HG02588 (cell line): ENCODE measurements at regions not wholly inside any gene's neighbourhood (a gene's known extent, or its start where the extent isn't known, plus 50 kb on each side); places are given as distances from the start of the nearest gene placed in this dataset.
"Not testable (repeated sequence)": the region's sequence is repeated elsewhere in the genome, so short reads cannot be mapped to it uniquely, and the experiment has no call there.

Experiments used
- ATAC-seq: cut with Tn5 transposase; IDR thresholded peaks from one replicate; pipeline ENCODE4 v1.9.1; 2021; ENCODE audit warnings: mild to moderate bottlenecking, moderate library complexity; ENCODE audit not compliant: unreplicated experiment

DNA sequence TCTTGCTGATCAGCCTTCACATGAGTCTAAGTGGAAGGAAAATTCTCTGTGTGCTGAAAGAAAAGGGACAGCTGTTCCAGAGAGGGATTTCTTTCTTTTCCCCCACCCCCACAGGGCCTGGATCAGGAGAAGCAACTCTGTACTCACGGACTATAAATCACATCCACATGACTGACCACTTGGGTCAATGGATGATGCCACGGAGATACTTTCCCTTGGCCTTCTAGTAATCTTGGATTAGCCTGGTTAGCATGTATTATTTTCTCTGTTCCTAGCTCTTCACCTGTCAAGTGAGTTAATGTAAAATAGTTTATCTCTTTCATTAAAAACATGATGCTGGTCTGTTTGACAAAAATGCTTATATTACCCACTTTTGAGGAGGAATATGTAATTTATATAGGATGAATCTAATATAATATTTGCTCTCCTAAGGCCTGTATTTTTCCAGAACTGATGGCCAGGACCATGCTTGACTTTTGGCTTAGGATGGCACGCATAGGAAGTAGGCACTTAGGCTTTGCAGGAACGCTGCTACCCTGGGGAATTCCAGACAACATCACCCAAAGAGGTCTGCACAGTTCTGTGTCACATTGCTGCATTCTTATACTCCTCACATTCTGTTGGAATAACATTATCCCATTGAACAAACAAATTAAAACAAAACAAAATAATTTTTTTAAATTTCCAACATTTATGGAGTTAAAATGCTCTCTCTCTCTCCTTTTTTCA lies 892.1 kb downstream of the TLE1 start:
- no peak for ATAC-seq

GRCh38 chr9:80796632-80797031 lies 892.7 kb downstream of the TLE1 start:
- no peak for ATAC-seq

DNA sequence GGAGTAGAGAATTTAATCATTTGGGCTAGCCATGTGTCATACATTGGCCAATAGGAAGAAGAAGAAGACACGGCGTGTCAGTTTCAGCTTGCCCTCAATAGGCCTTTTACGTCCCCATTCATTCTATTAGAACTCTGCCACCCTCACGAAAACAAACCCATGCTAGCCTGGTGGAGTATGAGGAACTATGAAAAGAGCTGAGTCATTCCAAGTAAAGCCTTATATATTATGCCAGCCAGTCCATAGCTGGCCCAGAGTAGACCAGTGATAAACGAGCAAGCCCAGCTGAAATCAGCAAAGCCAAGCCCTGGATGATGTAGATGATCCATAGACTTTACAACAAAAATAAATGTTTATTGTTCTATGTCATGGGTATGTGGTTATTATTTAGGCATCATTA lies 895.1 kb downstream of the TLE1 start:
- ATAC-seq = no peak

DNA sequence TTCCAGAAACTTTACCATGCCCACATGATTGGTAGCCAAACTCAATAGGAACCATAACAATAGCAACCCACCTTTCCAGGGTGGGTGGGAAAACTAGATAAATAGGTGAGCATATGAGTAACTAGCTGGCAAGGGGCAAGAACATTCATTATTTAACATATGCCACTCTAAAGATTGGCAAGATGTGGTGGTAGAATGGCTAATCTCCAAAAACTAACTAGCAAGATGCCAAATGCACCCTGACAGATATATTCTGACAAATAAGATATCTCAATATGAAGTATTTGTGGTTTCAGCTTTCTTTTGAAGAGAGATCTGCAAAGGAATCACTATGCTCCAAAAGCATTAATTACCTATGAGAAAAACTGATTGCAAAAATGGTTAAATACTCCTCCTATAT lies 895.6 kb downstream of the TLE1 start:
- ATAC-seq = no peak

- ATAC-seq = no peak
These were observed 896.6 kb downstream of the TLE1 start for GRCh38 chr9:80792726-80793125.

- no peak for ATAC-seq
These were observed 897.5 kb downstream of the TLE1 start for GRCh38 chr9:80791836-80792235.

DNA sequence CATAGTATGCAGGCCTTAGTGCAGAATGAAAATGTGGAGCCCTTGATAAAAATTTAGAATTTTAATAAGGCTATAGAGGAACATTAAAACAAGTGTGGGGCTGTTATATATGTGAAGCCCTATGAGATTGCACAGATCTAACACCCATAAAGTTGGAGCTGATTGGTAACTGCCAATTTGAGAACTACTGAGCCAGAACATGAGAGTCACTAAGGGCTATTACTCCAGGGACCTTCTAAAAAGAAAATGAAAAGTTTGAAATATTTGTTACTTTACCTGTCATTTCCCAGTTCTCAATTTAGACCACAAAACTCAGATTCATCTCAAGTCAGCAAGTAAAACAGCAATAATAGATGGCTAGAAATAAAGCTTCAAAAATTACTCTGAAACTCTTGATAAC lies 898.6 kb downstream of the TLE1 start:
- ATAC-seq = no peak

DNA sequence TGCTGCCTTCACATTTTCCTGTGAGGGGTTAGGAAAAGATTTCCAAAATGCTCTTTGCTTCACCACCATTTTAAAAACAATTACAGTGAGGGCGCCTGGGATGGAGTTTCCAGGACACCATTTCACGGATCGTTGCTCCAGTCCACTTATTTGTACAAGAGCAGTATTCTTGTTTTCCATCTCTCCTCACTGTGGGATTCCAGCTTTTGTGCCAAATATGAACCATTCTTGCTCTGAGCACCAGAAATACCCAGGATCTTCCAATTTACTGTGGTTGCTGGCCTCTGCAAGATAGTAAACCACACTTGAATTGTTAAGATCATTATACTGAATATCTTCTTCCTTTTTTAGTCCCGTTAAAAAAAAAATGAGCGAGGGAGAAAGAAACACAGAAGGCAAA lies 899.5 kb downstream of the TLE1 start:
- ATAC-seq = no peak

GRCh38 chr9:80787636-80788035 lies 901.7 kb downstream of the TLE1 start:
- no peak for ATAC-seq

DNA sequence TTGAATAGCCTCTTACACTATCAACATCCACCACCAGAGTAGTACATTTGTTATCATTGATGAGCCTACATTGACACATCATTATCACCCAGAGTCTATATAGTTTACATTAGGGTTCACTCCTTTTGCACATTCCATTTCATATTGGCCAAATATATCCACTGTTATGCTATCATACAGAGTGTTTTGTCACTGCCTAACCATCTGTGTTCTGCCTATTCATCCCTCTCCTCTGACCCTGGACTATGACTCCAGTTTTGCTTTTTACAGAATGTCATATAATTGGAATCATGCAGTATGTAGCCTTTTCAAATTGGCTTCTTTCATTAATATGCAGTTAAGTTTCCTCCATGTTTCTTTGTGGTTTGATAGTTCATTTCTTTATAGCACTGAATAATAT lies 904.7 kb downstream of the TLE1 start:
- ATAC-seq = no peak

GRCh38 chr9:80775971-80776370 lies 913.4 kb downstream of the TLE1 start:
- ATAC-seq = no peak

- no peak for ATAC-seq
These were observed 913.8 kb downstream of the TLE1 start for GRCh38 chr9:80775530-80775929.

DNA sequence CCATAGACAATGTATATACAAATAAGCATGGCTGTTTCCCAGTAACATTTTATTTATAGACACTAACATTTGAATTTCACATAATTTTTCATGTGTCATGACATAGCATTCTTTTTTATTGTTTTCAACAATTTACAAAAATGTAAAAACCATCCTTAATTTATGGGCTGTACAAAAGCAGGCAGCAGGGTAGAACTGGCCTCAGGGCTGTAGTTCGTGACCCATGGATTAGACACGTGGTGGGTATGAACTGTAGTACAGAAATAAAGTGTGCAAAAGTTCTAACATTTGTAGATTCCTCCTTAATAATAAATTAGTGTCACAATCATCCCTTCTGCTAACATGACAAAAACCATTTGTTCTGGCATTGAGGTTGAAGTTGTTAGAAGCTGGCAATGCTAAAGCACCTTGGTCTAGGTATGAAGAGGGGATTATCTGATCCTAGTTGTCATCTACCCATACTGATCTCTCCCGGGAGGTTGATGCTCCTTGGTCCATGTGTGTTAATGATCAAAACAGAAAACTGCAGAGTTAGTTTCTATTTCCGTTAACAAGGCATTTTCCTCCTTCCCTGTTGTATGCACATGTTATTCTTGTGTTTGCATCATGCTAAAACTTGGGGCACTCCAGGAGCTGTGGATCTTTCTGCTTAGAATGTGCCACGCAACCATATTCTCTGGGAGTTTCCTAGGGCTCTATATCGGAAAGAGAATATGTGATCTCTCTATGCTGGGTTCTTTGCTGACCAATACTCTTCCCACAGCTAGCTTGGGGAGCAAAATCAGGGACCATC lies 917.6 kb downstream of the TLE1 start:
- no peak for ATAC-seq

GRCh38 chr9:80763536-80763935 lies 925.8 kb downstream of the TLE1 start:
- no peak for ATAC-seq

DNA sequence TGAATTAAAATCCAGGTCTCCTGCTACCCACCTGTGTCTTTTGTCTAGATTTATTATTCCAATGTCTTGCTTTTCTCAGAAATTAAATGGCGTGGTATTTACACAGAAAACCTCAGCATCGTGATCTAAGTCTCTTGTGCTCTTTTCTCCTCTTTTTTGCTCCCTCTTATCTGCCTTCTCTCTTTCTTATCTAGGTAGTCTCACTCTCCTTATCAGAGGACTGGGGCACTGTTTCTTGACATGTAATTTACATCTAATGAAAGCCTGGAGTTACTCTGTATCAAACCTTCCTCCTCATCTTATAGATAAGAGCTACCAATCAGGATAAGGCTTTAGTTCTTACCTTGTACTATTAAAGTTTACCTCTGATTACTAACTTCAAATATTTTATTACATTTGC lies 933.8 kb downstream of the TLE1 start:
- no peak for ATAC-seq

DNA sequence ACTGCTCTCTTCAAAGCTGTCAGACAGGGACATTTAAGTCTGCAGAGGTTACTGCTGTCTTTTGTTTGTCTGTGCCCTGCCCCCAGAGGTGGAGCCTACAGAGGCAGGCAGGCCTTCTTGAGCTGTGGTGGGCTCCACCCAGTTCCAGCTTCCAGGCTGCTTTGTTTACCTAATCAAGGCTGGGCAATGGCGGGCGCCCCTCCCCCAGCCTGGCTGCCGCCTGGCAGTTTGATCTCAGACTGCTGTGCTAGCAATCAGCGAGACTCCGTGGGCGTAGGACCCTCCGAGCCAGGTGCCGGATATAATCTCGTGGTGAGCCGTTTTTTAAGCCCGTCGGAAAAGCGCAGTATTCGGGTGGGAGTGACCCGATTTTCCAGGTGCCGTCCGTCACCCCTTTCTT lies 942.3 kb downstream of the TLE1 start:
- not testable (repeated sequence) for ATAC-seq

DNA sequence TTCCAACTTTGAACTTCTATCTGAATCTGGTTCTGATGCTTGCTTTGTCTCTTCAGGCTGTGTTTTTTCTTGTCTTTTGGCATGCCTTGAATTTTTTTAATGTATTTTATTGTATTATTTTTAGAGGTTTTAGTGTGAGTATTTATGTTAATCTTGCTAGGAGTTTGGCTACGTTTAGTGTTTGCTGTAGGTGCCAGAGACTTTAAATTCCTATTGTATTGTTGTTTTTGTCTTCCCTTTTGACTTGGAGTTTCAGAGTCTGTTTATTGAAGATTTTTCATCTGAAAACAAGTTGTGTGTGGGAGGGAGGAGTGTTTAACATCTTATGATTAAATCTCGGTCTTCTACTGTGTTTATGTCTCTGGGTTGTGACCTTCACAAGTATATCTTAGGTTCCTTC lies 956.8 kb downstream of the TLE1 start:
- no peak for ATAC-seq

DNA sequence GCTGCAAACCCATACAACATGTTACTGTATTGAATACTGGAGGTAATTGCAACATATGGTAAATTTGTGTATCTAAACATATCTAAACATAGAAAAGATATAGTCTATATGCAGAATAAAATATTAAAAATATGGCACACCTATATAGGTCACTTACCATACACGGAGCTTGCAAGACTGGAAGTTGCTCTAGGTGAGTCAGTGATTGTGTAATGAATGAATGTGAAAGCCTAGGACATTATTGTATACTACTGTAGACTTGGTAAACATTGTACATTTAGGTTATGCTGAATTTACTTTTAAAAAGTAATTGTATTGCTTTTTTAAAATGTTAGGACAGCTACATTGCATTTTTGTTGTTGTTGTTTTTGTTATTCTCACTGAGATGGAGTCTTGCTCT lies 968.8 kb downstream of the TLE1 start:
- ATAC-seq = no peak

GRCh38 chr9:80707120-80707519 lies 982.2 kb downstream of the TLE1 start:
- no peak for ATAC-seq

GRCh38 chr9:80701061-80701460 lies 988.3 kb downstream of the TLE1 start:
- no peak for ATAC-seq

DNA sequence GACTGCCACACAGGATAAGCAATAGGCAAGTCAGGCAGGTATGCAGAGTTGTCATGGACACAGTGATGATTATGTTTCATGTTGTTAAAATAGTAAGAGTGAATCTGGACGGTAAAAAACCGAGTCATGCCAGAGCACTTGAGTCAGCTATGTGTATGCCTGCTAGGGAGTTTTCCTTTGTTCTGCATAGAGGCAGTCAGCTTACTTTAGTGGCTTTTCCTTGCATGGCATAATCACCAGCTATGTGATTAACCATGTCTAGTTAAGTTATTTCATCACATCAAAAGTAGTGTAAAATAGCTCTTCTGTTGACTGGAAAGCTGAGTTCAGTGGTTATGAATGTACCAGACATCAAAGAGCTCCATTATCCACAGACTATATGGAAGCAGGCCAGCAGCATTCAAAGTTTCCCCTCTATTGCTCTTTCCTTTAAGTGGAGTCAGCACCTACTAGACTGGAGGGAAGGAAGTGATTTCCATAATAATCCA lies 989.8 kb downstream of the TLE1 start:
- no peak for ATAC-seq

DNA sequence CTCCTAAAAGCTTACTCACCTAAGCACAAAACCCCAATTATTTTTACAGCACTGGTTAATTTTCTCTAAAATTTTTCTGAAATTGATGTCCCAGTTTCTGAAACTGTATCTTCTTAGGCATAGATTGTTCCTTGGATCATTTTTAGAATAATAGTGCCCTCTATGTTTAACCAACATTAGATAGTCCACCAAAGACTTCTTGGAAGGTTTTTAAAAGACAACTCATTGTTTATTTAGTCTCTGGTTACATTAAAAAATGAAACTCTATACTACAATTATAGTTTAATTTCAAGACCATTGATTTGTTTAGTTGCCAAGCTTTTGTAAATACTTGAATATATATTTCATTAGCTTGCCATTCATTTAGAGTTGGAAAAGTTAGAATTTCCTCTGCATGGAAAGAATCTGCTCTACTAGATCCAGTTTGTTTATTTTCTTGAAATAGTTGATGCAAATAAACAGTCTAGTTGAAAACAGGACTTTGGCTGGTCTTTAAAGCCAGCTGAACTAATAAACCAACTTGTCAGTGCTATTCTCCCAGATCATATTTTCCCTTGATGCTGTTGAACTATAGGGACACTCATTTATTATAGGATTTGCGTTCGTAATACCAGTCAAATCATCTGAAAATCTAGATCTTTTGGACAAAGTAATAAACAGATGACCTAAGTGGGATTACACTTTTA lies 990.5 kb downstream of the TLE1 start:
- no peak for ATAC-seq
